Activated gamma-delta T cell treated with anti-CD3 and anti-CD28 coated beads, Interleukin-2, amount 50 U/mL, for 16 hours (primary cell): ENCODE measurements at regions not wholly inside any gene's neighbourhood (a gene's known extent, or its start where the extent isn't known, plus 50 kb on each side); places are given as distances from the start of the nearest gene placed in this dataset.
"Not testable (repeated sequence)": the region's sequence is repeated elsewhere in the genome, so short reads cannot be mapped to it uniquely, and the experiment has no call there.

ENCODE experiments used
- DNase-seq: peaks from one replicate; pipeline ENCODE4 v3.0.0-alpha.2; 2020; ENCODE audit warnings: low read depth

GRCh38 chr22:49721211-49721763 lies 106.4 kb downstream of the BRD1 start:
- no peak for DNase-seq

- DNase-seq: no peak
Measured at GRCh38 chr22:49720279-49720959, 107.3 kb downstream of the BRD1 start.

GRCh38 chr22:49719046-49719445 lies 108.6 kb downstream of the BRD1 start:
- DNase-seq: no peak

- DNase-seq: no peak
Measured at GRCh38 chr22:49718396-49718795, 109.3 kb downstream of the BRD1 start.

DNA sequence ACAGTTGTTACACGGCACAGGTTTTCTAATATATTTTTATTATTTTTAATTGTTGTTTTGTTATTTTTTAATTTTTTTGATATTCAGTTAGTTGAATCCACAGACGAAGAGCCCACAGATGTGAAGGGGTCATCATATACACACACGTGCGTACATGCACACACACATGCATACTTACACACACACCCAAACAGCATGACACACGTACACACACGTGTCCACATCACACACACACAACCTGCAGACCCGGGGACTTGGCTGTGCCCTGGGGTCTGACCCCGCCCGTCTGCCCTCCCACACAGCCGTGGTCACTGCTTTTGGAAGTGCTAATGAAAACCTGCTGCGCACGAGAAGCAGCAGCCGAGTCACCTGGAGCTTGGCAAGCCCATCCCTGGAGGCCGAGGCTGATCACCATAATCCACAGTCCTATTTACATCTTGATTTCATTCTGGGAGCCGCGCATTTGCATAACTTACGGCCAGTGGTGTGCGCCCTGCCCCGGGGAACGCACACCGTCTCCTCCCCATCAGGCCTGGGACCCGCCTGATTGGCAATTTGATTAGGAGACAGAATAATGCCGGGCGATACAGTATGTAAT lies 110.3 kb downstream of the BRD1 start:
- no peak for DNase-seq

DNA sequence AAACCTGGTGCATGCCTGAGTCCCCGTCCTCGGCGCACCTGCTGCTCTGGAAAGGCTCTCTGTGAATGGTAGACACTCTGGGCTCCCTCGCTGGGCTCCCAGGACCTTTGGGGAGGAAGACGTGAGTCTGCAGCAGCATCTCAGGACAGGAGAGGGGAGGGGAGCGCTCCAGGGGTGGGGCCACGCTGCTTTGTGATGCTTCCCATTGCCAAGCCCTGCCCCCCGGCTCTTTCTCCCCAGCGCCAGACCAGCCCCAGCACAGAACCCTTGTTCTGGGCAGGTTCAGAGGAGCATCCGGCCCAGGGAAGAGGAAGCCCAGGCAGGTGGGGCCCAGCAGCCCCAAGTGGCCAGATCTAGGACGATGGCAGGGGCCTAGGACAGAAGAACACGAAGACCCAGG lies 111.2 kb downstream of the BRD1 start:
- no peak for DNase-seq

- DNase-seq: no peak
Measured at GRCh38 chr22:49715450-49715849, 112.2 kb downstream of the BRD1 start.

- DNase-seq: no peak
Measured at GRCh38 chr22:49713003-49713402, 114.7 kb downstream of the BRD1 start.

DNA sequence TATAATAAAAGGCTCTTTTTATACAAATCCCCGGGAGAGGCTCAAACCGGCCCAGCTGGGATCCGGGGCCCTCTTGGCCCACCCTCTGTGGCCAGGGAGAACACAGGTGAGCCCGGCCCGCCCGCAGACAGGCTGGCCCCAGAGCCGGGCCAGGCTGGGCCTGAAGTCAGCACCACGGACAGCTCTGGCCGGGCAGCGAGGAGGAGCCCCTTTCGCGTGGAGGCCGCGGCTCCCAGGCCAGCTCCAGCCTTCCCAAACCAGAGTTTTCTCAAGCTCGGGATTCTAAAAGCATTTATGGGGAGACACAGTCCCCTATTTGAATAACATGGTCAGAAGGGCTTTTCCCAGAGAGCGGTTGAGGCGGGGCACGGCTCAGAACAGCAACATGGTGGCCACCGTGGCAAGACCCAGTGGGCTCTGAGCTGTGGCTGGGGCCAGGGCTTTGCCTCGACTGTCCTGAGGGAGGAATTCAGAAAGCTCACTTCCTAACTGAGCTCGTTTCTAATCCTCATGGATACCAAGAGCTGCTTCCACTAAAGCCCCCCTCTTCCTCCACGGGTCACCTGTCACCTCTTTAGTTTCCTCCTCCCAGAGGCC lies 115.4 kb downstream of the BRD1 start:
- no peak for DNase-seq

DNA sequence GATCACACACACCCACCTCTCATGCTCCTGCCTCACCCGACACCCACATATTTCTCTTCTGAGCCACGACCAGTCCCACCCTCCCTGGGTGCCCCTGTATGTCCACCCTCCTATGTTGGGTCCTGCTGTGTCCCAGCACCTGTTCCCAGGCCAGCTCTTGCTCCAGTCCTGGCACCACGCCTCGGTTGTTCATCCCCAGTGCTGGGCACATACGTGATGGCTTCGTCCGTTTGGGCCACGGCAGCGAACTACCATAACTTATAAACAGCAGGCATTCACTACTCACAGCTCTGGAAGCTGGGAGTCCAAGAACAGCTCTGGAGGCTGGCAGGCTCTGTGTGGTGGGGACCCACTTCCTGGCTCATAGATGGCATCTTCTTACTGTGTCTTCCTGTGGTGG lies 116.9 kb downstream of the BRD1 start:
- DNase-seq: no peak

DNA sequence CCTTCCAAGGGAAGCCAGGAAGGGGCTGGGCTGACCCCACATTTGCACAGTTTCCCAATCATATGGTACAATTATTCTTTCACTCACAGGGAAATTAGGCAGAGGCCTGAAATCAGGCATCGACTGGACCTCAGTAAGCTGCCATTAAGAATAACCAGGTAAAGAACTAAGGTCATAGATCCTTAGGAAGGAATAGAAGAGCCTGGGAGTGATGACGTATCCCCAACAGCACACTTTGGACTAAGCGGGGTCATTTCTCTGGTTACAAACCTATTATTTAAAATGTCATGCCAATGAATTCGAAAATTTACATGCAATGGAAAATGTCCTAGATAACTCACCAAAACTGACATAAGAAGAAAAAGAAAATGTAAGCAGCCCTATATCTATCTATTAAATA lies 118.2 kb downstream of the BRD1 start:
- DNase-seq: no peak

- no peak for DNase-seq
Measured at GRCh38 chr22:49705972-49706352, 121.7 kb downstream of the BRD1 start.

DNA sequence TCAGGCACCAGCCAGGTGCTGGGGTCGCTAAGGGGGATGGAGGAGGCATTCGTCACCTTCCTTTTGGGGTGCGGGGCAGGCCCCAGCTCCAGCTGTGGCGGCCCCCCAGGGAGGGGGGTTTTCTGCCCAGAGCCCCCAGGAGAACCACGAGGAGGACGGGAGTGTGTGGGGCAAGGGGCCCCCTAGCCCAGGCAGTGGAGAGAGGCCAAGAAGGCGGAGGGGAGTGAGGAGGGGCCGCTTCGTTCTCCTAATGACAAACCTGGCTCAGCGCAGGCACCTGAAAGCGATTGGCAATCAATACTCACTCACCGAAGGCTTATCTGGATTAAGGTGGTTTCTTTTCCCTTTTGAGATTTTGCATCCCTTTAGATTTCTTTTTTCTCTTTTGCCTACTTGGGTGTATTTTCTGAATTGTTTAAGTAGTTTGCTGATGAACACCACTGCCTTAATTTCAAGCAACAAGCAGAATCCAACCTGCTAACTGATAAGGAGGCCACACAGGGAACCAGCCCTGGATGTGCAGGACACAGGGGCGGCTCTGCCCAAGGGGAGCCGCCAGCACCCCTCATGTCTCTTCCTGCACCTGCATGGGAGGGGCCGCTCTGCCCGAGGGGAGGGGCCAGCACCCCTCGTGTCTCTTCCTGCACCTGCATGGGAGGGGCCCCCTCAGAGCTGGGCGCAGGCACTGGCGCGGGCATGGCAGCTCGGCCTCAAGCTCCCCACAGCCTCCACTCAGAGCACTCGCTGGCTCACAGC lies 122.3 kb downstream of the BRD1 start:
- no peak for DNase-seq

GRCh38 chr22:49704345-49705215 lies 123.1 kb downstream of the BRD1 start:
- DNase-seq: no peak

DNA sequence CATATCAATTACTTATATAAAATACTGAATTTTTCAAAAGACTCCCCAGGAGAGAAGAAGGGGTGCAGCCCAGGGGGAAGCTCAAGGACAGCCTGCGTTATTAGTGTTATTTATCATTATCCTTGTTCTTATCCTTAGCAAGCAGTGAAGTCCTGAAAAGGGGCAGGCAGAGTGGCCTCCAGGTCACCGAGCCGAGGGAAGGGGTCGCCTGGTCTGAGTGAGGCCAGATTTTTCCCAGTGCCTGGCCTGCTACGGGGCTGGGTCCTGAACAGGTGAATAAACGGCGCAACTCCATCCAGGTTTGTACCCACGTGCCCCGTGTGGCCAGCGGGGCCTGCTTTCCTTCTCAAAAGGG lies 123.7 kb downstream of the BRD1 start:
- no peak for DNase-seq

- no peak for DNase-seq
Measured at GRCh38 chr22:49703505-49703904, 124.2 kb downstream of the BRD1 start.

GRCh38 chr22:49702068-49702397 lies 125.6 kb downstream of the BRD1 start:
- DNase-seq: no peak

DNA sequence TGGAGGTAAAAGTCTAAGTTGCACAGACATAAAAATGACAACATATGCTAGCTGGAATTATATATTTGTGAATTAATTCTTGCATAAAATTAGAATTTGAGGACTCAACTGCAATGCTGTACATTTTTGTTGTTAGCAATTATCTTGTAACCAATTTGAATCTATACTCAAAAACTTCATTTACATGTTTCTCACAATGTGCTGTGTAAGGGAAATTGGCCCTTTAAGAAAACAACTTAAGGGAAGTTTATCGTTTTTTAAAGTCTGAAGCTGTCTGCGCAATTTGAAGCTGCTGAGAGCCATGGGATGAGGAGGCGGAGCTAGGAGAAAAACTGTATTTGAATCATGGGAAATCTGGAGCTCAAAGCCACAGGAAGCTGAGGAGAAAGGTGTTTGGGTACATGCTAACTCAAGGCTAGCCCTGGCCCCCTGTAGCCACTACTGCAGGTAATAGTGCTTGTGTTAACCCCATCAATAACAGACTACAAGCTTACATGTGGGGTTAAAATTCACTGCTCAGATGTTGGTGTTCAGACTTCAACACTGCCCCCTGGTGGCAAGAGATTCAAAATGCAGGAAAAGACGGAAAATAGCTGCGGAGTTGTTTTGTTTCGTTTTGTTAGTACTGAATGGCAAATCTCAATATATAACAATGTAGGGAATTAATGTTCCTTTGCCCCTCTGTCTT lies 126.1 kb downstream of the BRD1 start:
- DNase-seq: no peak

DNA sequence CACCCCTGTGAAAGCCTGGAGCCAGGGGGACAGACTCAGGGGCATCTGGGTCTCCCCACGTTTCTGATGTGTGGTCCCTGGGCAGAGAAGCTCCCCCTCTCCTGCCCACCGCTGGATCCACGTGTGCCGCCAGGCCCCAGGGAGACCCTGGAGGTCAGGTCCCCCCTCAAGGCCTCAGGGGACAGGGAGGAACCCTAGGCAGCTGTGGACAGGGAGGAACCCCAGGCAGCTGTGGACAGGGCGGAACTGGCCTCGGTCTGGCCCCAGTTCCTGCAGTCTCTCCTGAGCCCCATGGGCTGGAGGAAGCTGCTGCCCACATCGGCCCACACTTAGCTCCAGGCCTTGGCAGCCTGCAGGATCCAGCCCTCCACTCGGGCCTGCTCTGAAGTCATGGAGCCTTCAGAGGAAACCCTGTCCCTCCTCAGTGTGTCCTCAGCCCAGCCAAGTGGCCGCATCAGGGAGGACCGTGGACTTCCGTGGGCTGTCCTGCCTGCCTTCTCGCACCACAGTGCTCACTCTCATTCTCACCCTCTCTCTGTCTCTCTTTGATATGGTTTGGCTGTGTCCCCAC lies 127.7 kb downstream of the BRD1 start:
- no peak for DNase-seq

- no peak for DNase-seq
Measured at GRCh38 chr22:49699476-49699875, 128.2 kb downstream of the BRD1 start.

DNA sequence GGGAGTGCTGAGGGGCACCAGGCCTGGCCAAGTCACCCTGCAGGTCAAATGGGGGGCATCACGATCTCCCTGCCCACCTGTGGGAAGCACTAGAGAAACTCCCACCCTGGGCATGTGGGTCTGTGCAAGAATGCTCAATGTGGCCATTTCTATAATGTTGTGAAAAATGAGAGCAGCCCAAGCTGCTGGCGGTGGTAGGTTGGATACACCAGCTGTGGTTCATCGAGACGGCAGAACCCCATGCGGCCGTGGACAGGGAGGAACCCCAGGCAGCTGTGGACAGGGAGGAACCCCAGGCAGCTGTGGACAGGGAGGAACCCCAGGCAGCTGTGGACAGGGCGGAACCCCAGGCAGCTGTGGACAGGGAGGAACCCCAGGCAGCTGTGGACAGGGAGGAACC lies 129.1 kb downstream of the BRD1 start:
- not testable (repeated sequence) for DNase-seq
